ENCODE measurements at regions not wholly inside any gene's neighbourhood (a gene's known extent, or its start where the extent isn't known, plus 50 kb on each side); places are given as distances from the start of the nearest gene placed in this dataset.

DNA sequence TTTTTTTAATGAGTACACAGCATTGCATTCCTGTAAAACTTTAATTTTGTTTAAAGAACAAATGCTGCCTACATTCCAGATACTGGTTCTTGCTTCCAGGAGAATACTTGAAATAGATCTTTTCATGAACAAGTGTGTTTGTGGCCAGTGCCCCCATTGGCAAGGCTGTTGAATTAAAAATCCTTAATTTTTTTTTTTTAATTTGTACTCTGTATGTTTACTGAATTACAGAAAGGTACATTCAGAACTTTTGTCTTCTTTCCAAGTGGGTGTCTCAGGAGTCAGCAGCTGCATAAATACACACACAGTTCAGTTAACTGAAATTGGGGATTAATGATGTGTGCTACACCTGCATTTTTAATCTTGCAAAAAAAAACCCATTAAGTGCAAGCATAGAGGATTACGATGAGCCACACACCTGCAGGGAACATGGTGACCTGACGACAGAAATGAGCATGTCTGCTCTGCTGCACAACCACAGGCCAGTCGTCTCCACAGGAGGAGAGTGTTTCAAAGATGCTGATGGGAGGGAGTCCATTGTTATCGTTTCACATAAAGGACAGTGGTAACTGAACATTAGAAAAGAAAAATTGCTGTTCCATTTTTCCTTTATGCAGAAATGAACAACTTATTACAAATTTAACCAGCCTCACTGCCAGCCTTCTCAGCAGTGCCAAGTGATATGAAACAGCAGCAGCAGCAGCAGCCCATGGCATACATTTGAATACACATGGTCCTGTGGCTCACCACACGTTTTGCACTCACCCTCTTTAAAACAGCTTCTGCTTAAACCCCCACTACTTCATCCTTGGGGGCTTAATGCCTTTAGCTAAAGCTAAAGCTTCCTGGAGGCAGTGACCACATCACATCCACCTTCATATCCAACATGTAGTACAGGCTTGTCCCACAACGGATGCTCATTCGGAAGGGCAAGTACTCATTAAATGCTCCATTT lies 72.3 kb upstream of the RFC3 start:
- no peak for DNase-seq (ENCODE audit: low spot score)

DNA sequence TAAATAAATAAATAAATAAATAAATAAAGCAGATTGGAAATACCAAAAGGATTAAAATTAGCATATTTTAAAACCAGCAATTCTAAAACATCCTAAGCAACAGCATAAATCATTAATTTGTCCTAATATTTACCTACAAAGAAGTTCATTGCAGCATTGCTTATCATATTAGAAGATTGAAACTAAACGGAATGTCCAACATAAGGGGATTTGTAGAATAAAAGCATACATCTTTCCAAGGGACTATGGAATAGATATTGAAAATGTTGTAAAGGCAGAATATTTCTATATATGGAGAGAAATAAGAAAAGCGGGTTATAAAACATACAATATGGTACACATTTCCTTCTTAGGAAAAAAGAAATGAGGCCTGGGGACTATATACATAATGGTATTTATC lies 71.1 kb upstream of the RFC3 start:
- DNase-seq (ENCODE audit: low spot score) = no peak

DNA sequence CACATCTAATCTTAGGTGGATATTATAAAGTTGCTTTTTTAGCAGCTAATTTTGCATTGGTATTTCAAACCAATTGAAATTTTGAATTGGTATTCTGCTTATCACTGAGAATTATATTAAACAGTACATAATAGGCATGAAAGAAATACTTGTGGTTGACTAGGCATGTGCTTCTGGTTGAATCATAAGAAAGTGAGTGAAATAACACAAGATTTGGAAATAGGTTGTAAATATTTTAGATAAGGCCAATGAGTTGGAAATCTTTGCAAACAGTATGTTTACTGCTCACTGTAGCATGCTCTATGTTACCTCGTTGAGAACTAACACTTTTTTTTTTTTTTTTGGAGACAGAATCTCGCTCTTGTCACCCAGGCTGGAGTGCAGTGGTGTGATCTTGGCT lies 66.8 kb upstream of the RFC3 start:
- no peak for DNase-seq (ENCODE audit: low spot score)

DNA sequence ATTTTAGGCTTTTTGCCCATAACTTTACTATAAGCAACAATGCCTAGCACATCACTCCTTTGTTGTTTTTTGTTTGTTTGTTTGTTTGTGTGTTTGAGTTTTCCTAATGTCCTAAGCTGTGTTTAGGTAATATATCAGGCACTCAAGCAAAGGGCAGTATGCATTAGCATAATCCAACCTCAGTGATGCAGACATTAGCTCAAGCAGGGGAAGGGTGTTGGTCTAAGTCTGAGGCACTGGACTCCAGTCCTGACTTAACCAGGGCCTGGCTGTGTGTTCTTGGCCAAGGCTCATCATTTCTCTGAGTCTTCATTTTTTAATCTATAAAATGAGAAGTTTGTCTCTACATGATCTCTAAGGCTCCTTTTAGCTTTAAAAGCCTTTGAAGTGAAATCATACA lies 65.9 kb upstream of the RFC3 start:
- no peak for DNase-seq (ENCODE audit: low spot score)

DNA sequence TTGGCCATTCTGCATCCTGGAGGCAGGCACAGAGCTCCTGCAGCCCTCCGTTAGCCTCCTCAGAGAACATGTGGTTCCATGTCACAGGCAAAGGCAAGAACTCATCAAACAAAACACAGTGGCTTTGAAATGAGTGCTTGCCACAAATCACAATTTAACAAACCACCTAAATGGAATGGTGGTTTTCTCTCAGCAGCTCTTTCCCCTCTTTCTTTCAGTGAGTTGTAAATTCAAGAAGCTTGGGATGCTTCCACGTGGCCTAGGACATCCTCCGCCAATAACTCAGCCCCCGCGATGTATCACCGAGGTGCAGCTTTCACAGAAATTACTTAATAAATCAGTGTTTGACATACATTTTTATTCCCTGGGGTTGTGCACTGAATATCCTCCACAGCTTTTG lies 65.4 kb upstream of the RFC3 start:
- no peak for DNase-seq (ENCODE audit: low spot score)

DNA sequence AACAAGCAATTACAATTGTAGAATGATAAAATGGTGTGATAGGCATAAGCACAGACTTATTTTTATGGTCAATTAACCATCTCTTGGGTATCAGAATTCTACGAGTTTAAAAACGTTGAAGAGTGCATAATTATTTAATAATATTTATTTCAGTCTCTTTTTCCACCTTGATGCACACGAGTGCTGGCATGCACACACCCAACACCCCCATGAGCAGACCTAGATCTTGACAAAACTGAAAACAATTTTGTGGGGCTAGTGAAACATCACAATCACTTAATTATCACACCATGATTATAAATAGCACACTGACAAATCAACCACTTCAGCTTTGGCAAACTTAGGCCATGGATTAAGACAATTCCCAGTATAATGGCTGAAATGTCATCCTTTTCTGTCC lies 61.0 kb upstream of the RFC3 start:
- DNase-seq (ENCODE audit: low spot score) = no peak

DNA sequence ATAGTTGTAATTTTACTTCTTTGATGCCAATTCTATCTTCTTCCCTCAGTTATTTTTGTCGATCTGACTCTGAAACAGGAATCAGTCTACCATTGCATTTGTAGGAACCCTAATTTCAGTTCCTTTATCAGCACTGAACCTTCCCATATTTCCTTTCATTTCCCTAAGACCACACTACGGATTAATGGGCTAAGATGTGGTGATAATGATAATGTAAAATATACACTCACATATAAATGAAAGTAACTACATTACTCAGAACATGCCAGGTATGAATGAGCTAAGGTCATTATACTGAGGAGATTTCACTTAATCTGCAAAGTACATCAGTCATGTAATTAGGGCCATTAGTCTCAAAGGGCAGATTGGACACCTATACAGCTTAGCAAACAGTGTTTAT lies 60.2 kb upstream of the RFC3 start:
- DNase-seq (ENCODE audit: low spot score) = no peak

DNA sequence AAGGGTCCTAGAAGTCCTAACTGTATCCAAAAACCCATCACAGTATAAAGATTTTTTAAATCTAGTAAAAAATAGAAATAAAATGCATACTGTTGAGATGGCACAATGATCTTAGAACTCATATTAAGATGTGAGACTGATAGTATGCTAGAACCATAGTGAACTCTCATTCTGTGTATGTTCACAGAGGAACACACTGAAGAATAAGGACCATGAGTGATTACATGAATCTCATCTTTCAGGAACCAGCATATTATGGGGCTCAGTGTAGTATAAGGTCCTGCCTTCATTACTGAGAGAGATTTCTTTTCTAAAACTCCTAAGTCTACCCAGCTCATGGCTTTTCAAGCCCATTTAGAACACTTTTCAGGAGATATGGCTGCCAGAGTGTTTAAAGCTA lies 59.8 kb upstream of the RFC3 start:
- DNase-seq (ENCODE audit: low spot score) = no peak

DNA sequence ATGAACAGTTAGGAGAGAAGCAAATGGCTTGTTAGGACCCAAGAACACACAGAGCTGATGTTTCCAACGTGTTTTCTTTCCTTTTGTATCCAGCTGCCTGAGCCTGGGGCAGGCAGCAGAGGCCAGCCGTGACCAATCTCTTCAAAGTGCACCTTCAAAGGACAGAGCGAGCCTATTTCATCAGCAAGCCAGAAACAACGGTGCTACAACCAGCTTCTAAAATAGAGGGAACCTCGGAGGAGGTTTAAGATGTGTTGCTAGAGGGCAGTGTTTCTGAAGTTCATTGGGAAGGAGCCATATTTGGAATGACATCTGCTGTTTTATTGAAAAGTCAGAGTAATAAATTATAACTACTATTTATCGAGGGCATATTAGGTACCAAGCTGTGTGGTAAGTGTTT lies 56.2 kb upstream of the RFC3 start:
- no peak for DNase-seq (ENCODE audit: low spot score)

DNA sequence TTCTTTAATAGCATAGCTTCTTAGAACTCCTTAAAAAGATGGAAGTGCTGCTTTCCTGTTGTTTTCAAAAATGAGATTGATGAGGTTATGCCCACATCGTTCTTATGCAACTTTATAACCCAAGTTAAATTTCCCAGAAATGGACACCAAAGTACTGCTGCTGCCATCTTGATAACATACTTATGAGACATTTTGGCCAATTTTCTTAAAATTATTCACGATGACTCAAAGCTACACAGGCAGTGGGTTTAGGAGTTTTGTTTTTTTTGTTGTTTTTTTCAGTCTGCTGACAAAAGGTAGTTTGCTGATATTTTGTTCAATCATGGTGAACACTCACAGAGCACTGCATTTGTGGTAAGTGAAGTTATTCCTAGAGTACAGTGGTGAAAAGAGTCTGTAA lies 54.9 kb upstream of the RFC3 start:
- DNase-seq (ENCODE audit: low spot score) = no peak

DNA sequence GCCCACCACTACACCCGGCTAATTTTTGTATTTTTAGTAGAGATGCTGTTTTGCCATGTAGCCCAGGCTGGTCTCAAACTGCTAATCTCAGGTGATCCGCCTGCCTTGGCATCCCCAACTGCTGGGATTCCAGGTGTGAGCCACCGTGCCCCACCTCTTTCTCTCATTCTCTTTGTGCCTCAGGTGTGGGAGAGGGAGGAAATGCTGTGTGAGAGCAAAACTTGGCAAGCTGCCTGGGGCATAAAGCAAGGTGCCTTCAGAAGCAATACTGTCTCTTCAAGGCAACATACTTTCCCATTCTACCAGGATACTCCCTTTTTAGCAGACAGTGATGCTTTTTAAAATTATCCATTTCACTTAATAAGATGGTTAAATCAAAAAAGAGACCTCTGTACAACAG lies 53.2 kb upstream of the RFC3 start:
- no peak for DNase-seq (ENCODE audit: low spot score)

DNA sequence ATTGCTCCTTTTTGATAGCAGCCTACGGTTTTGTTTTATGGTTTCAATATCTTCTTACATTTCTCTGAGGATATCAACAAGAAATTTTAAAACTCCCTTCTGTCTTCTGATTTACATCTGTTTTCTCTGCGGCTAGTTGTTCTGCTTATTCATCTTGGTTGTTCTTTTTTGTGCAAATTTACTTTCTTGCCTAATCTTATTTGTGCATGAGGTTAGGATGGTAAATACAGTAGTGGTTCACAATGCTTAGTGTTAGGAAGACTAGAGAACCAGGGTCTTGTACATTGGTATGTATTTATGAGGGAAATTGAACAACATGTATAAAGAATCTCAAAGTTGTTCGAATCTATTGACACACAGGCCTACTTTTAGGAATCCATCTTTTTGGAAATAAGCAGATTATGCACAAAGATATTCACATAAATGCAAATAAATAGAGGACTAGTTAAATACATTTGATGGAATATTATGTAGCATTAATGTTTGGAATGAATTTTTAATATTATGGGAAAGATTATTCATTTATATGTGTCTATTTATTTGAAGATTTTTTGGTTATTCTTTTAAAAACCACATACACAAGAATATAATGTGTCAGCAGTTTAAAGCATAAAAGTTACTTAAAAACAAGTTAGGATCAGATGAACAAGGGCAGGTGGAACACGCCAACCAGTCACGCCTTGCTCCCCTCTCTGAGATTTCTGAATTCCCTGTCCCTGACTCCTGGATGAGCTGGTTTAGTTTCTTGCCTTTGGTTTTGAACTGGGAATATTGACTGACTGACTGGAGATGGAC lies 51.4 kb upstream of the RFC3 start:
- DNase-seq (ENCODE audit: low spot score) = no peak

DNA sequence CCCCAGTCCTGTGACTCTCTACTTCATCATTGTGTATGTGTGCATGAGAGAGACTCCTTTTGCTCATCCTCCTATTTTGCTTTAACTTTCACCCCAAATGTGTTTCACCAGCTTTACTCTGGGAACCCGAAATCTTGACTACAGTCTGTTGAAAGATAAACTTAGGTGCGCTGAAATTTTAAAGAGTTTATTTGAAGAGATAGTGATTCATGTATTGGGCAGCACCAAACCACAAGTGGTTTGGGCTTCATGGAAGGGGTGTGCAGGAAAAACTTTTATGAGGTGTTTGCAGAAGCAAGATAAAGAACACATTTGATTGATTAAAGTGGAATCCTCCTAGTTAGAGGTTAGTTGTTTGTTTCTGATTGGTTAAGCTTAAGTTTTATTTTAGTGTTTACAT lies 50.8 kb upstream of the RFC3 start:
- no peak for DNase-seq (ENCODE audit: low spot score)
